DMS53 treated with DMSO at 0.1 percent for 48 hours (cell line): ENCODE measurements at regions not wholly inside any gene's neighbourhood (a gene's known extent, or its start where the extent isn't known, plus 50 kb on each side); places are given as distances from the start of the nearest gene placed in this dataset.
A peak's percentile ranks its signal among the peaks of the same experiment; 100 is the strongest.

ENCODE experiments used
- DNase-seq: peaks from one replicate; lab custom pipeline; 2025; ENCODE audit not compliant: unreplicated experiment; lab: John Stamatoyannopoulos, UW

DNA sequence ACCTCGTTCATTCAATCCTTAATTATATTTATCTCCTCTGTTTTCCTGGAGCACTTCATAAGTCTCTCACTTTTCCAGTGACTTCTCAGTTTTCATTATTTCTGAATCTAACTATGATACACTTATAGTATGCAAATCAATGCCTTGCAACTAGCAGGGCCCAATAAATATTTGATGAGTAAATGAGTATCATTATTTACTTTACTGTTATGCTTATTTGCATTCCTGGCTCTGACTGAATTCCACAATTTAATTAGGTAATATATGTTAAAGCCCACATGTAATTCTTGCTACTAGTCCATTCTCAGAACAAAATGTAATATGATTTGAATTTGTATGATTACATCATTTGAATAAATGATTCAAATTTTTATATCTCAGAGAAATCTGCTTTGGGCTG is 1595.1 kb upstream of the MIR17HG start:
- no peak for DNase-seq

DNA sequence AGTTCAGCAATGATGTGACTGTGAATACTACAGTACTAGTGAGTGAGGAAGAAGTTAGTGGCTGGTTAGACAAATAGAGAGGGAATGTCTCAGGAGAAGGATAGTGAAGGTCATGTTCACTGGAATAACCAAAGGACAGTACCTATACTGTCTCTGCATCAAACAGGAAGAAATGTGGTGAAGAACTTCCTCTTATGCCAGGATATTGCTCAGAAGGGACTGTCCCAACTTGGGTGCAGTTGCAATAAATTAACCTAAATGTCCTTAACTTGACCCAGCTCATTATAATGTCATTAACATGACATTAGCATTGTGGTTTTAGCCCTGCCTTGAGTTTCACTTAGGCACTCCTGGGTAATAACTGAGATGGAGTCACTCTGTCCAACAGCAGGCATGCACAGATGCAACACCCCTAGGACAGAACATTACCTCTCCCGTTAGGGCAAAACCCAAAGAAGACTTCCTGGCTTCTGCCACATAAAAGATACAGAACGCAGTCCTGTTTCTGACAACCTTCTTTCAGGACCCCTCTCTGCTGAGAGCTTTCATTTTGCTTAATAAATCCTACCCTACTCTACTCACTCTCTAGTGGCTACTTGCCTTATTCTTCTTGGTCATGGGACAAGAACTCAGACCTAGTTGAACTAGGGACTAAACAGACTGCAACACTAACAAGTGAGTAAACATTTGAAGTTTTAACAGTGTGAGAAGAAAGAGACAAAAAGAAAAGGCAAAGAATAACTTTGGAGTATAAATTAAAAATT is 1591.6 kb upstream of the MIR17HG start:
- DNase-seq: no peak

DNA sequence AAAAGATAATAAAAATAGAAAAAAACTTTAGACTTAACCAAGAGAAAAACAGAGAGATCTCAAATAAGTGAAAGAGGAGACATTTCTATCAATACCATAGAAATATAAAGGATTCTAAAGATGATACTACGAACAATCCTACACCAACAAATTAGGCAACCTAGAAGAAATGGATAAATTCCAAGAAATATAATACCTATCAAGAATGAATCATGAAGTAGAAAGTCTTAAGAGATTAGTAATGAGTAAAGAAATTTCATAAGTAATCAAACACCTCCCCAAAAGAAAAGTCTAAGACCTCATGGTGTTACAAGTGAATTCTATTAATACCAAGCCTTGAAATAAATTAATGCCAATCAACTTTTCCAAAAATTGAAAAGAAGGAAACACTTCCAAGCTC is 1584.5 kb upstream of the MIR17HG start:
- no peak for DNase-seq

DNA sequence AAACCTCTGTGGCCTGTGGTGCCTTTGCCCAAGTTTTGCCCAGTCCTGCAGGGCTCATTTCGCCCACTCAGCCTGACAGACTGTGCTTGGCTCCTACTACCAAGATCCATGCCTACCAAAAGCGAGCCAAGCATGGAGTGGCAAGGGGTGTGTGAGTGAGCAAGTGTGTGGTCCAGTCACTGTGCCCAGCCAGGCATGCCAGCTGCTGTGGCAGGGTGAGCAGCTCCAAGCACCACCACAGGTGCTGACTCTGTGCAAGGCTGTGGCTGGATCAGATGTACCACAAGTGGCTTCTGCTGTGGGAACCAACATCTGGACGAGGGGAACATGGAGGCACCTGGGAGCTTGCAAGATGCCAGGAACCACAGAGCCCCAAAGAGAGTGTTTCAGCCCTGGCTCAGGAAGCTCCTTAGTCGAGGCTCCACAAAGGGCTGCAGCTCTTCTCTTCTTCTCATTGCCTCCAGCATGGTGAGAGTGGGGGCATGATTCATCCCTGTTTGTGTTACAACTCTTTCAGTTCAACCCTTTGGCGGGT is 1564.2 kb upstream of the MIR17HG start:
- no peak for DNase-seq

DNA sequence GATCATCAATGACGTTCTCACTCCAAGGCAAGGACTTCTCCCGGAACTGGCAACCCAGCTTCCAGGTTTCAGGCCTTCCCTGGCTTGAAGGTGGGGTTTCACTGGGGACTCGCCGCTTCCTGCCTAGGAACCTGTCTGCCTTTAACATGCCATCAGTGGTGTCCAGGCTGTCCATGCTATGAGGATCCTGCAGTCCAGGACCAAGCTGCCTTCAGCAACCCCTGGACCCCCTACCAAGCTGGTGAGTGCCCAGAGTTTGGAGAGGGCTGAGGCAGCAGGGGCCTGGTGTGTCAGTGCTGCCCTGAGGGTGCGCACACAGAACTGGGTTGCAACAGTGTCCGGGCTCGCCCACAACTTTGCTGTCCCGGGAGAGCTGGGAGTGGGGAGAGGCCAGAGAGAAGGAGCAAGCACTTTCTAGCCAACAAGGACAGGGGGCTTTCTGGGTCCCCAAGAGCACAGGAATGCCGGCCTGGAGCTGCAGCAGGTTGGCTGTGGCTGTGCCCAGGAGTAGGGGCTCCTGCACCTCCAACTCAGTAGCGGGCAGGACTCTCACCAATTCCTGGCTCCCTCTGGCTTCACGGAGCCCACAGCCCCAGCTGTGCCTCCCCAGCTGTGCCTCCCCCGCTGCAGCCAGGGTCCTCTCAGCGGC is 1563.2 kb upstream of the MIR17HG start:
- no peak for DNase-seq

DNA sequence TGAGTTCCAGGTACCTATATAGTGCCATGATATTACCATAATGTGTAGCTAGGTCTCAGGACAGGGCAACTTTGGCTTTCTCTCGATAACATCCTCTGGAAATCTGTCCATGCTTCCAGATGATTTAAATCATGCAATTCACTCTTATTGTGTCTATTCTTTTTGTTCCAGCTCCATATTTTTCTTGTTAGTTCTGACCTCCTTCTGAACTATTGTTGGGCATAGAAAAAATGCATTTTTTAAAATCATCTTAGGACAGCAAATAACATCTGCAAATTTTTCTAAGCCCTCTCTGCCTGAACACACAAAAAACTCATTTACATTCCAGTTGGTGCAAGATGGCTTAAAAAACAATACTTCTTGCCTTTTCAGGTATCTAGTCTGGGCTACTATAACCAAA is 1561.0 kb upstream of the MIR17HG start:
- DNase-seq: no peak

DNA sequence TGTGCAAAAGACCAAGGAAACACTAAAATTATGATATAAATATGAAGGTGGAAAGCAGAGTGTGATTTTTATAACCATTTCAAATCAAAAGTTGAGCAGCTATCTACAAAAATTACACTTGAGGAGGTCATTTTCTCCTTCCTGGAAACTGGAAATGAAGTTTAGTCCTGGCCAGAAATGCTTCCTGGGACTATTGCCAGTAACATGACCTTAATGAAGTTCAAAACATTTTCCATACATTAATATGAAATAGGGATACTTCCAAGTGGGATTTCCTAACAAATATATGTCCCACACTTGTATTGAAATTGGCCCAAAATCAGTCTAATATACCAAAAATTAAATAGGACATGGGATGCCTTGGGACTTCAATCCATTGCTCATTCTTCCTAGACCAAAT is 1556.8 kb upstream of the MIR17HG start:
- no peak for DNase-seq

DNA sequence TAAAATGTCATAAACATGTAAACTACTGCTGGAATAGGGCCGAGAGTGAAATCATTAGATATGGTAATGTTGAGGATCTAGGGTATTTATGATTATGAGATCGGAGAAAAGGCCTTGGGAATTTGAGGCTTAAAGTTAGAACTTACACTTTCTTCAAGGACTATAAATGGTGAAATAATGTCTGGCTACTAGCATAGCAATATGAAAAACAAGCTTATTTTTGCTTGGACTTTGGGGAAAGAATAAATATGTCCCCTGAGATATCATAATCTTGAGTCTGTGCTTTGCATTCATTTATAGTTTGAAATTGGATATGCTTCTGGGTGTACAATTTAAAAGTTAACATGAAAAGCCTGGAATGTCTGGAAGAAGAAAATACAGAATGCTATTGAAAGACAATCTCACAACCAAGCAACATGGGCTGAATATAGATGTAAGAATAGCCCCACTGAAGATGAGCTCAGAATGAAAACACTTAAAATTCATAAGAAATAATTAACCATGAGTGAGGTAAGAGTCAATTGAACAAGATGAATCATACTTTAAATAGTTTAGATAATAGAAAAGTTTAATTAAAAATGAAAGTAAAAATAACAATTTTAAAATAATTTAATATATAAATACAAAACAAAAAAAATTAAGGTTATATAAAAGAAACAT is 1555.4 kb upstream of the MIR17HG start:
- DNase-seq: no peak

DNA sequence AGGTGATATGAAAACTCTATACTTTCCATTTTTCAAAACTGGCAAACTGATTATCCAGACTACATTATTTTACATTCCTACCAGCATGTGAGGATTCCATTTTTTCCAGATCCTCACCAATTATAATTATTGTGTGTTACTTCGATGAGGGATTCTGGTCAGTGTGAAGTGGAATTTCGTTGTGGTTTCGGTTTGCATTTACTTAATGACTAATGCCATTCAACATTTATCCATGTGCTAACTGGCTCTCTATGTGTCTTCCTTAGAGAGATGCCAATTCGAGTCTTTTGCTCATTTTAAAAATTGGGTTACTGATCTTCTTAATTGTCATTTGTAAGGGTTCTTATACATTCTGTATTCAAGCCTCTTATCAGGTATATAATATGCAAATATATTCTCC is 1551.3 kb upstream of the MIR17HG start:
- peak; percentile 6 for DNase-seq

DNA sequence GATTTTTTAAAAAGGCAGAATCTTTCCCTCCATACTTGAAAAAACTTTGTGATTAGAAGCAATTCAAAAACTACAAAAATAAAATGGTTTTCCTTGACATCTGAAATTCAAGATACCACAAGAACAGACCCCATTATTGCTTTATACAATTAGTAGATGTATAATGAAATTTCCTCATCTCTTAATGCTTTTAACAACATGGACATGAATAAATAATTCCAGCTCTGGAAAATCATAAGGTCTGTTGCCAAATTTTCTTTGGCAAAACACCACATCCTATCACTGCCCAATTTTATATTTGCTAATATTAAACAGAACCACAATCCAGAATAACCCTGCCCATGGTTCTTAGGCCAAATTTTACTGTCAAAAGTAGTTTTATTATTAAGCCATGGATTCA is 1543.6 kb upstream of the MIR17HG start:
- no peak for DNase-seq

DNA sequence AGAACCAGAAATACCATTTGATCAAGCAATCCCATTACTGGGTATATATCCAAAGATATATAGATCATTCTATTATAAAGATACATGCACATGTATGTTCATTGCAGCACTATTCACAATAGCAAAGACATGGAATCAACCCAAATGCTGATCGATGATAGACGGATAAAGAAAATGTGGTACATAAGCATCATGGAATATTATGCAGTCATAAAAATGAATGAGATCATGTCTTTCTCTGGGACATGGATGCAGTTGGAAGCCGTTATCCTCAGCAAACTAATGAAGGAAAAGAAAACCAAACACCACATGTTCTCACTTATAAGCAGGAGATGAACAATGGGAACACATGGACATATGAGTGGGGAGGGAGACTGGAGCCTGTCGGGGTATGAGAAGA is 1540.9 kb upstream of the MIR17HG start:
- DNase-seq: no peak

DNA sequence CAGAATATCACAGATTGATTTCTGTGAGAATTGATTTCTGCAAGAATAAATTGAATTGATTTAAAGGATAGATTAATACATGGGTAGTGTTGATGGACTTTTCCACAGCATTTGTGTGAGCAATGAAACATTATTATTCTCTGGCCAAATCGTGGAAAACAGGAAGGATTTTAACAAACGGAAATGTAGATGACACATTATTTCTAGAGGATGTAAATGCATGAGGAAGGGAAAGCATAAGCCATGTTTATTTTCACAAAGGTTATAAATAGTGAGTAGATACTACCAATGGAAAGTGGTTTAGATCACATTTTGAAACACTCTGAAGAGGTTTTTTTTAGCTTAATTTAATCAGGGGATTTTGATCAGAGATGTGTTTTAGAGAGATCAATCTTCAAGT is 1534.6 kb upstream of the MIR17HG start:
- DNase-seq: no peak

DNA sequence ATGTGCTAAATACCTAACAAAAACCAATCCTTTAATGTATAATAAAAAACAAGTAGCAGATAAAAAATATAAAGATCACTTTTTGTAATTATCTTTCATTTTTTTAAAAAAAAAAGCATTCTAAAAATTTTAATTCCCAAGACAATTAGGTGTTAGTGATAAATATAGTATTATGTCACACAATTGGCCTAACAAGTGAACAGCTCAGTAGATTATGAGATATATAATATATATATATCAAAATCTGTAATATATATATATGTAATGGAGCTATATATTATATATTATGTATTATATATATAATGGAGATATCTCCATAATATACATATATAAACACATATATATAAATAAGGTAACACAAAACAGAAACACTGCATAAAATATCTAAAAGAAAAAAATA is 1531.1 kb upstream of the MIR17HG start:
- no peak for DNase-seq

DNA sequence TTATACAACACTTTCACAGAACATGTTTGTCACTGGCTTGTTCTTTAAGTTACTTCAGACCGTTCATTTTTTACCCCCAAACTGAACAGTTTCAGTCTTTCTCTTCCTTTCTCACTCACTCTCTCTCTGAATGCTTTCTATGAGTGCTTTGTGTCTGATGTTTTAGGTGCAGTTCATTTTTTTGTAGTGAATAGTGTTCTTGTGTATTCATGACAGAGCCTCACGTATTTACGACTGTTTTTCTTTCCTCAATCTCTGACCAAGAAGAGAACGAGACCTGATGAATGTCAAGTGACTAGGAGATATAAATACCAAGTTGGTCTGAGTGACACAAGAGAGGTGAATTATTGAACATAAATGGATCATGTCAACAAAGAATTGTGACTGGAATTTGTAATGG is 1525.0 kb upstream of the MIR17HG start:
- no peak for DNase-seq

DNA sequence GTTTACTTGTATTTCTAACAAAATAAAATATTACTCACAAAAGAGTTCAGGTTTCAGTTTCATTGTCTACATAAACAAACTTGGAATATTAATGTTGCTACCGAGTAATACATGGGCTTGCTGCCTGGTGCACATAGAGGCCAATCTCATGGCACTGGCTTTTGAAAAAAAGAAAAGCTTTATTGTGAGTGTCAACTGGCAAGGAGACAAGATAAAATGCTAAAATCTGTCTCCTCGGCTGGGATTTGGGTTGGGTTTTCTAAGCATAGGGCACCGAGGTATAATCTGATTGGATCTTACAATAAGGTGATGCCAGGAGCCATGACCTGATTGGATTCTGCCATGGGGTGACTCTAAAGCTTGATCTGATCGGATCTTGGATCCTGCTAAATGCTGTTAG is 1519.9 kb upstream of the MIR17HG start:
- DNase-seq: no peak

DNA sequence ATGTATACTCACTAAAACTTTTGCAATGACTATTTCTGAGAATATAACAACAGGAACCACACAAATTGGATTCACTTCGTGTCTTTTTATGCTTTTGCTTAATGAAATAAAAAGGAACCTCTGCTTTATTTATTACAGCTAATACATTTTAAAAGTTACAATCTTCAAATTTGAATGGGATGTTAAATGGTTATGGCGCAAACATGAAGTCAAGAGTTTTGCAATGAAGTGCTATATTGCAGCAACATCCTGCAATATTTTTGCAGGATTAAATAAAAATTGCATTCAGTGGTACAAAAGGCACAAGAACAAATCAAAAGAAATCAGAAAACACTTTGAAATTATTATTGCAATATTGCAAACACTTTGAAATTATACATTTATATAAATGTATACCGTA is 1519.0 kb upstream of the MIR17HG start:
- no peak for DNase-seq

DNA sequence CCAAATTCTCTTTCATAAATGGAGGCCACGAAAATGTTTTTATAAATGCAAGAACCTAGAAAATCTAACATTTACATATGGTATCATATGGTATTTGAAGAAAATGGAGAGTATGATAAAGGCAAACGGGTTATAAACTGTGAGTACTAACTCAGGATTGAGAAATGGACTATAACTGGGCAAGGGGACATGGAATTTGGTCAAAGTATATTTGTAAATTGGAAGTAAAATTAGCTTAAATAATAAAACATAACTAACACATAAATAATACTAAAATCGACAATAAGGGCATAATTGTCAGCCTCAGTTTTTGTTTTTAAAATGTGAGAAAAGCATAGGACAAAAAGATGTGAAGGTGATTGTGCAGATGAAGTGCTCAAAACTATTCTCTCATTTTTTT is 1516.3 kb upstream of the MIR17HG start:
- no peak for DNase-seq

DNA sequence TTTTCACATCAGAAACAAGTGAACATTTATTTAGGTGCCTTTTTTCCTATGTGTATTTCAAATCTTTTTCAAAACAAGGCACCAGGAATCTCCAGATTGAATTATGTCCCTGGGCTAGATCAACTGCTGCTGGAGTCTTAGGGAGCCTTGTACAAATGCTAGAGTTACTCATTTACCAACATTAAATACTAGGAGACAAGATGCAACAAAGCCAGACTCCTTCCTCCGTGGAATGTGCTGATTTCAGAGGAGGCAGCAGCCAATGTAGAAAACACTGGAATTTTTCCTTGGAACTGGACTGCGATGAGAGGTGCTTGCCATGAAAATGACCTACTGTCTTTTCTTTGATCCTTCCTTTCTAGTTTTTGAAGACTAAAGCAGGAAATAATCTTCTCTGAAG is 1514.7 kb upstream of the MIR17HG start:
- no peak for DNase-seq

DNA sequence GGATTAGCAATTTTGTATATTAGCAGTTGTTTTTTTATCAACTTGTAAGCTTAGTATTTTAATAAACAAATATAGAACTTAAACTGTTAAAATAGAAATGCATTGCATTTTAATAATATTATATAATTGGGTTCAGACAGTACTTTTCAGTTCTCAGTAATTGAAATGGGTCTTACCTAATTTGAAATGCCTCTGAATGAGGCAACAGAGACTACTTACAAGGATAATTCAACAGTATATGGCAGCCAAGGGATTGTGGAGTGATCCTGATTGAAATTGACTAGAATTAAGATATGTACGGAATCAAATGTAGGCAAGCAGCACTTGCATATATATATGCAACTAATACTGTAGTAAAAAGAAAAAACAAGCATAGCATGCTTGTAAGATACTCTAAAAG is 1503.9 kb upstream of the MIR17HG start:
- DNase-seq: no peak

DNA sequence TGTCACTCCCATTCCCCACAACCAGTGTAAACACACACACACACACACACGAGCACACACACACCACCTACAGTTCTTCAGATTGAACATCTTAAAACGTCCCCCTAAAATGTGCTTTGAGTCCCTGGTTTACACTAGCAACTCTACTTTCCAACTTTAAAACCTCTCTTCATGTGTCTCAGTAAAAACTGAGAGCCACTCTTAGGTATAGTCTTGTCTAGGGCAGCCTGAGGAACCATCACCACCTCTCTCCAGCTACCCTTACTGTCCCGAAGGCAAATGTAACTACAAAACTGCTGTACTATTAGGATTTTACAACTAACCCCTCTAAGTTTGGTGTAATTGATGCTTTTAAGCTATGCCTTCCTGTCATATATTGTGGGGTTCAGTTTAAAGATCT is 1501.6 kb upstream of the MIR17HG start:
- no peak for DNase-seq

DNA sequence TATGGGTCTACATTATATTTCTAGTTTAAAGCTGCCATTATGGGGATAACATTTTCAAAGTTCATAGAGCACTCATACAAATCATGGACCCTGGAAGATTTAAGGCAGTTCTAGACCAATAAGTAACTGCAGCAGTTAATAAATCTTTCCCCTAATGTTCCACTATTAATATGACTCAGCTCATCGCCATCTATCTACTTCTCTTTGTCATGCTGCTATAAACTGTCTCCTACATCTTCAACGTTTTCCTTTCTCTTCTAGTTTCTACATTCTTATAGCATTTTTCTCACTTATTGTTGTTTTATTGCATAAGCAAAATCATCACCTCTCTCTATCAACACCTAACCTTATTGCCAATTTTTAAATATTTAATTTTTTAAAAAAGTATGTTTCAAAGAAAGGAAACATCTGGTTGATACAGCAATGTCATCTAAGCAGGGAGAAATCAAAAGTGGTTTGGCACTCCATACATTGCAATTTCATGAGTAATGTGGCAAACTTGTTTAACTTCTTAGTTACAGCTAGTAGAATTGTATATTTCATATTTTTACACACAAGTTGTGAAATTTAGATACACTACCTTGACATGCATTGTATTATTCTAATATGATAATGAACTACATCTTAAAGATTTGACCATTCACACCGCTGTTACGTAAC is 1500.4 kb upstream of the MIR17HG start:
- DNase-seq: no peak

DNA sequence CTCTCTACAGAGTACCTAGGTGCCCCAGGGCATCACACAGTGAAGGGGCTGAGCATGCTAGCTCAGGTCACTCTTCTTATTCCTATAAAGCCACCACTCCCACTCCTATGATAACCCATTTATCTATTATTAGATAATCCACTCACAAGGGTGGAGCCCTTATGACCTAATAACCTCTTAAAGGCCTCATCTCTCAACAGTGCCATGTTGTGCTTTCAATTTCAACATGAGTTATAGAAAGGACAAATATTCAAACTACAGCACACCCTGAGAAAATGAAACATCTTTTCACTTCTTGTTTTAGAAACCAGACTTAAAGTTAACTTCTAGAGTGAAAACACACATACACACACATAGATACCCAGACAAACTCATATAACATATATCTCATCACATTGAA is 1494.9 kb upstream of the MIR17HG start:
- DNase-seq: no peak
